KMS-11 (cell line): ENCODE measurements at regions not wholly inside any gene's neighbourhood (a gene's known extent, or its start where the extent isn't known, plus 50 kb on each side); places are given as distances from the start of the nearest gene placed in this dataset.

Experiments used
- H2AFZ ChIP-seq: fragments of 200-600 bp; sonication (generic); 2 replicates; pipeline ENCODE4 v1.6.1; 2016; ENCODE audit warnings: antibody characterized with exemption, mixed run types, low read depth
- H3K27ac ChIP-seq: fragments of 200-600 bp; sonication (generic); 2 replicates; pipeline ENCODE4 v1.6.1; 2016; ENCODE audit warnings: mild to moderate bottlenecking, mixed run types
- H3K27me3 ChIP-seq: fragments of 200-600 bp; sonication (generic); 2 replicates; pipeline ENCODE4 v1.6.1; 2017; ENCODE audit warnings: mild to moderate bottlenecking, low read depth, mixed run types, moderate library complexity; ENCODE audit not compliant: insufficient read depth
- H3K36me3 ChIP-seq: fragments of 200-600 bp; sonication (generic); 2 replicates; pipeline ENCODE4 v1.6.1; 2017; ENCODE audit warnings: mild to moderate bottlenecking, mixed run types; ENCODE audit not compliant: insufficient read depth
- H3K4me1 ChIP-seq: fragments of 200-600 bp; sonication (generic); 2 replicates; pipeline ENCODE4 v1.6.1; 2016; ENCODE audit warnings: mild to moderate bottlenecking, low read depth, mixed run types; ENCODE audit not compliant: poor library complexity, severe bottlenecking
- H3K4me2 ChIP-seq: fragments of 200-600 bp; sonication (generic); 2 replicates; pipeline ENCODE4 v1.7.0; 2016; ENCODE audit warnings: mild to moderate bottlenecking, mixed run types
- H3K4me3 ChIP-seq: fragments of 200-600 bp; sonication (generic); IDR thresholded peaks from 2 replicates; pipeline ENCODE4 v1.6.1; 2017; ENCODE audit warnings: low read depth, low read length, mixed read lengths; ENCODE audit not compliant: insufficient read depth
- H3K79me2 ChIP-seq: fragments of 200-600 bp; sonication (generic); 2 replicates; pipeline ENCODE4 v1.6.1; 2016; ENCODE audit warnings: low read depth, mixed run types; ENCODE audit not compliant: insufficient read depth
- H3K9ac ChIP-seq: fragments of 200-600 bp; sonication (generic); 2 replicates; pipeline ENCODE4 v1.6.1; 2016; ENCODE audit warnings: mild to moderate bottlenecking, mixed run types
- H4K20me1 ChIP-seq: fragments of 200-600 bp; sonication (generic); 2 replicates; pipeline ENCODE4 v1.6.1; 2016; ENCODE audit warnings: mild to moderate bottlenecking, mixed run types; ENCODE audit not compliant: insufficient read depth
- CTCF ChIP-seq: fragments of 200-600 bp; sonication (generic); conservative IDR thresholded peaks from 2 replicates; pipeline ENCODE4 v1.6.1; 2017; ENCODE audit warnings: low read depth, mild to moderate bottlenecking, antibody characterized with exemption, low read length, moderate library complexity, mixed read lengths

- no peak overlapping the region for H3K9ac ChIP-seq
- H3K27ac ChIP-seq: no peak overlapping the region
- no peak overlapping the region for H3K4me2 ChIP-seq
- H2AFZ ChIP-seq: no peak overlapping the region
- TF ChIP-seq CTCF: no peak
- no peaks in the 10 kb centered on the region for H3K4me1 ChIP-seq
- no peaks in the 10 kb centered on the region for H4K20me1 ChIP-seq
- H3K79me2 ChIP-seq: no peaks in the 10 kb centered on the region
- H3K36me3 ChIP-seq: no peaks in the 10 kb centered on the region
- H3K4me3 ChIP-seq: no peak overlapping the region
- H3K27me3 ChIP-seq: no peaks in the 10 kb centered on the region
Observed at GRCh38 chr13:31063772-31064171, 97.9 kb downstream of the HSPH1 start.

GRCh38 chr13:31060655-31061054, 101.0 kb downstream of the HSPH1 start:
- H3K36me3 ChIP-seq: no peaks in the 10 kb centered on the region
- no peak for TF ChIP-seq CTCF

GRCh38 chr13:31060220-31060619, 101.5 kb downstream of the HSPH1 start:
- no peaks in the 10 kb centered on the region for H3K36me3 ChIP-seq
- H3K27ac ChIP-seq: no peak overlapping the region
- no peaks in the 10 kb centered on the region for H3K4me1 ChIP-seq
- no peak overlapping the region for H2AFZ ChIP-seq
- TF ChIP-seq CTCF: no peak
- H3K4me2 ChIP-seq: no peak overlapping the region
- H4K20me1 ChIP-seq: no peaks in the 10 kb centered on the region
- no peaks in the 10 kb centered on the region for H3K79me2 ChIP-seq
- no peaks in the 10 kb centered on the region for H3K27me3 ChIP-seq
- H3K9ac ChIP-seq: no peak overlapping the region
- no peak overlapping the region for H3K4me3 ChIP-seq

More at GRCh38 chr13:31060655-31061054, 101.0 kb downstream of the HSPH1 start:
- Histone ChIP-seq H3K4me3 (no peak overlapping the region), H2AFZ (no peak overlapping the region), H3K9ac (no peak overlapping the region), H3K79me2 (no peaks in the 10 kb centered on the region), H4K20me1 (no peaks in the 10 kb centered on the region), H3K4me1 (no peaks in the 10 kb centered on the region), H3K27me3 (no peaks in the 10 kb centered on the region), H3K4me2 (no peak overlapping the region), H3K27ac (no peak overlapping the region)

GRCh38 chr13:31057403-31058033, 104.2 kb downstream of the HSPH1 start:
- TF ChIP-seq CTCF: no peak
- Histone ChIP-seq H3K4me2 (no peak overlapping the region), H3K36me3 (no peaks in the 10 kb centered on the region), H3K79me2 (no peaks in the 10 kb centered on the region), H3K4me1 (no peaks in the 10 kb centered on the region), H3K27me3 (no peaks in the 10 kb centered on the region), H3K9ac (no peak overlapping the region), H4K20me1 (no peaks in the 10 kb centered on the region), H2AFZ (no peak overlapping the region), H3K27ac (no peak overlapping the region), H3K4me3 (no peak overlapping the region)
